ENCODE measurements at regions not wholly inside any gene's neighbourhood (a gene's known extent, or its start where the extent isn't known, plus 50 kb on each side); places are given as distances from the start of the nearest gene placed in this dataset.

DNA sequence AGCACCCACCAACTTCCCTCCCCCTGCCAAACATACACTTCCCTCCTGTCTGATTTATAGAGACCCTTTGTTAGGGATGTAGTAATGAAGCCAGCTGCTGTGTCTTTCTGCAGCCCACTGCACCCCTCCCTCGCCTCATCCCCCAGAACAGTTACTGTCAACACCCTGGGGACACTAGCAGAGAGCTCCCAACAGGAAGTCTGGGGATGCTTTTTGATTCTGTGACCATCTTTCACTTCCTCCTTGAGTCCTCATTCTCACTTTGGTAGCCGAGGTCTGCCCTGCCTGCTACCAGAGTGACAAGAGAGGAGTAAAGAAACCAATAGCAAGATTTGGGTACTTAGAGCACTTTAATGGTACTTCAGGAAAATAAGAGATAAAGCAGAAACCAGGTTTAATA lies 201.6 kb downstream of the SATB1 start (continued):
- TF ChIP-seq, protein P1, sequence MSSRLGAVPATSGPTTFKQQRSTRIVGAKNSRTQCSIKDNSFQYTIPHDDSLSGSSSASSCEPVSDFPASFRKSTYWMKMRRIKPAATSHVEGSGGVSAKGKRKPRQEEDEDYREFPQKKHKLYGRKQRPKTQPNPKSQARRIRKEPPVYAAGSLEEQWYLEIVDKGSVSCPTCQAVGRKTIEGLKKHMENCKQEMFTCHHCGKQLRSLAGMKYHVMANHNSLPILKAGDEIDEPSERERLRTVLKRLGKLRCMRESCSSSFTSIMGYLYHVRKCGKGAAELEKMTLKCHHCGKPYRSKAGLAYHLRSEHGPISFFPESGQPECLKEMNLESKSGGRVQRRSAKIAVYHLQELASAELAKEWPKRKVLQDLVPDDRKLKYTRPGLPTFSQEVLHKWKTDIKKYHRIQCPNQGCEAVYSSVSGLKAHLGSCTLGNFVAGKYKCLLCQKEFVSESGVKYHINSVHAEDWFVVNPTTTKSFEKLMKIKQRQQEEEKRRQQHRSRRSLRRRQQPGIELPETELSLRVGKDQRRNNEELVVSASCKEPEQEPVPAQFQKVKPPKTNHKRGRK (CRISPR knock-in tag; IDR thresholded peaks at IDR 0.05; ENCODE audit: borderline replicate concordance), result no peak

DNA sequence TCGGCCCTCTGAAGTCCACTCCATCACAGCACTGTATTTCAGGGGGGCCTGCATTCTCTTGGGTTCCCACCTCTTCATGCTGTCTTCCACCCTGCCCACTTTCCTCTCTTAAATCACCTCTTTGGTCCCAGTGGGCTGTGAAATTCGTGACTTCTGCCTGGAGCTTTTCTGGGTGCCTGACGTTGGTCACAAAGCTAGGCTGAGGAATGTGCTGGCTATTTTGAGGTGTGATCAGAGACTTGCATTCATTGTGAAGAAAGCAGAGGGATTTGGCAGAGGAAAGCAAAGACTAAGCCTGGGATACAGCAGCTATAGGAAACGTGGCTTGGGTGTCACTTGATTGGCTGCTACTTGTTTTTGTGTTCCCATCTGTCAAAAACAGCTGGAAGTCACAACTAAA lies 202.5 kb downstream of the SATB1 start:
- H3K27me3 Mint-ChIP-seq (ENCODE audit: low read depth), result no peaks in the 10 kb centered on the region
- ATAC-seq (no peak), DNase-seq (ENCODE audit: low spot score) (no peak)
- TF ChIP-seq ZNF138 (CRISPR knock-in tag; conservative IDR thresholded peaks at IDR 0.05) (no peak), TEAD1 (CRISPR knock-in tag; IDR thresholded peaks at IDR 0.05) (no peak), ETV6 (CRISPR knock-in tag; IDR thresholded peaks at IDR 0.05) (no peak), FOXJ3 (CRISPR knock-in tag; IDR thresholded peaks at IDR 0.05; ENCODE audit: borderline replicate concordance) (no peak), ZNF219 (CRISPR knock-in tag; IDR thresholded peaks at IDR 0.05; ENCODE audit: borderline replicate concordance) (no peak), ZNF396 (CRISPR knock-in tag; IDR thresholded peaks at IDR 0.05; ENCODE audit: borderline replicate concordance) (no peak), CREM (CRISPR knock-in tag; IDR thresholded peaks at IDR 0.05) (no peak), PRRX2 (CRISPR knock-in tag; IDR thresholded peaks at IDR 0.05) (no peak), SOX15 (CRISPR knock-in tag; IDR thresholded peaks at IDR 0.05) (no peak), ZNF317 (CRISPR knock-in tag; IDR thresholded peaks at IDR 0.05; ENCODE audit: borderline replicate concordance, low read depth) (no peak), CBFB (CRISPR knock-in tag; IDR thresholded peaks at IDR 0.05; ENCODE audit: low read depth) (no peak), MXD4 (CRISPR knock-in tag; IDR thresholded peaks at IDR 0.05; ENCODE audit: borderline replicate concordance) (no peak)
- no peaks in the 10 kb centered on the region for H3K36me3 Mint-ChIP-seq
- POLR2A ChIA-PET, result no interaction called here
- H3K27ac Mint-ChIP-seq, result no peak overlapping the region
- CTCF ChIA-PET, result no interaction called here
- H3K9me3 Mint-ChIP-seq, result no peaks in the 10 kb centered on the region
- H3K4me1 Mint-ChIP-seq, result peaks cover 17% of the 10 kb centered on the region
- no peak overlapping the region for H3K4me3 Mint-ChIP-seq

DNA sequence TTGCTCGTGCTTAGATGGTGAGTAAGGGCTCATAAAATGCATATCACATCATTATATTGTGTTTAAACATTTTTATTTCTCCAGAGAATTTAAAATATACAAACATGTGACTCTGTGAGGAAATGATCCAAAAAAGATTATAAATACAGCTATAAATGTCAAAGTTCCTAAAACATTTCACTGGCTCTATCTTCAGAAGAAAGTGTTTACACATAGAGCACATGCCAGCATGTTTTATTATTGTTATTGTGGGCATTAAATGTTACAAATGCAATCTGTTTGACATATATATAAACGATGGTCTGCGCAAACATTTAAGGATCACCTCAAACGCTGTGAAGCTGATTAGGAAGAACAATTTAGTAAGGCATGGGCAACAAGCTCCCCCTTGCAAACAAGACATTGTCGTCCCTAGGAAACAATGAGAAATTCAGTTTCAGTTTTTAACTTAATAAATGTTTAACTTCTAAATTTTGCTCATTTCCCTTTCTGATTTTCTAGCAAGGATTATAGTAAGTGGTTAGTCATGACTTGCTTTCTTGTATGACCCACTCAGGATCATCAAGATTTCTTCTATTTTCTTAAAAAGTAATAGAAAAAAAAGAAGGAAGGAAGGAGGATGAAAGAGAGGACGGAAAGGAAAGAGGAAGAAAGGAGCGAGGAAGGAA lies 207.5 kb downstream of the SATB1 start:
- TF ChIP-seq, protein P2, sequence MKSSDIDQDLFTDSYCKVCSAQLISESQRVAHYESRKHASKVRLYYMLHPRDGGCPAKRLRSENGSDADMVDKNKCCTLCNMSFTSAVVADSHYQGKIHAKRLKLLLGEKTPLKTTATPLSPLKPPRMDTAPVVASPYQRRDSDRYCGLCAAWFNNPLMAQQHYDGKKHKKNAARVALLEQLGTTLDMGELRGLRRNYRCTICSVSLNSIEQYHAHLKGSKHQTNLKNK (CRISPR knock-in tag; IDR thresholded peaks at IDR 0.05), result no peak
- TF ChIP-seq, protein P3, sequence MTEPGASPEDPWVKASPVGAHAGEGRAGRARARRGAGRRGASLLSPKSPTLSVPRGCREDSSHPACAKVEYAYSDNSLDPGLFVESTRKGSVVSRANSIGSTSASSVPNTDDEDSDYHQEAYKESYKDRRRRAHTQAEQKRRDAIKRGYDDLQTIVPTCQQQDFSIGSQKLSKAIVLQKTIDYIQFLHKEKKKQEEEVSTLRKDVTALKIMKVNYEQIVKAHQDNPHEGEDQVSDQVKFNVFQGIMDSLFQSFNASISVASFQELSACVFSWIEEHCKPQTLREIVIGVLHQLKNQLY (CRISPR knock-in tag; IDR thresholded peaks at IDR 0.05), result no peak
- TF ChIP-seq SMAD4 (CRISPR knock-in tag; IDR thresholded peaks at IDR 0.05) (no peak), ZNF232 (CRISPR knock-in tag; IDR thresholded peaks at IDR 0.05) (no peak), TP53 (CRISPR knock-in tag; IDR thresholded peaks at IDR 0.05) (no peak), ESRRA (CRISPR knock-in tag; IDR thresholded peaks at IDR 0.05; ENCODE audit: borderline replicate concordance) (no peak)
- TF ChIP-seq, protein P4, sequence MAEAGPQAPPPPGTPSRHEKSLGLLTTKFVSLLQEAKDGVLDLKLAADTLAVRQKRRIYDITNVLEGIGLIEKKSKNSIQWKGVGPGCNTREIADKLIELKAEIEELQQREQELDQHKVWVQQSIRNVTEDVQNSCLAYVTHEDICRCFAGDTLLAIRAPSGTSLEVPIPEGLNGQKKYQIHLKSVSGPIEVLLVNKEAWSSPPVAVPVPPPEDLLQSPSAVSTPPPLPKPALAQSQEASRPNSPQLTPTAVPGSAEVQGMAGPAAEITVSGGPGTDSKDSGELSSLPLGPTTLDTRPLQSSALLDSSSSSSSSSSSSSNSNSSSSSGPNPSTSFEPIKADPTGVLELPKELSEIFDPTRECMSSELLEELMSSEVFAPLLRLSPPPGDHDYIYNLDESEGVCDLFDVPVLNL (CRISPR knock-in tag; IDR thresholded peaks at IDR 0.05; ENCODE audit: borderline replicate concordance, low read depth), result no peak
- TF ChIP-seq, protein P5, sequence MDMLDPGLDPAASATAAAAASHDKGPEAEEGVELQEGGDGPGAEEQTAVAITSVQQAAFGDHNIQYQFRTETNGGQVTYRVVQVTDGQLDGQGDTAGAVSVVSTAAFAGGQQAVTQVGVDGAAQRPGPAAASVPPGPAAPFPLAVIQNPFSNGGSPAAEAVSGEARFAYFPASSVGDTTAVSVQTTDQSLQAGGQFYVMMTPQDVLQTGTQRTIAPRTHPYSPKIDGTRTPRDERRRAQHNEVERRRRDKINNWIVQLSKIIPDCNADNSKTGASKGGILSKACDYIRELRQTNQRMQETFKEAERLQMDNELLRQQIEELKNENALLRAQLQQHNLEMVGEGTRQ (CRISPR knock-in tag; IDR thresholded peaks at IDR 0.05), result no peak
- POLR2A ChIA-PET, result no interaction called here
- H3K36me3 Mint-ChIP-seq, result no peaks in the 10 kb centered on the region
- no peak overlapping the region for H3K4me3 Mint-ChIP-seq
- H3K9me3 Mint-ChIP-seq, result no peaks in the 10 kb centered on the region
- ATAC-seq (no peak), DNase-seq (ENCODE audit: low spot score) (no peak)
- no peaks in the 10 kb centered on the region for H3K27me3 Mint-ChIP-seq (ENCODE audit: low read depth)
- CTCF ChIA-PET, result no interaction called here
- H3K27ac Mint-ChIP-seq, result no peak overlapping the region
- peaks cover 26% of the 10 kb centered on the region for H3K4me1 Mint-ChIP-seq

All from WTC11 (cell line).